ENCODE measurements at regions not wholly inside any gene's neighbourhood (a gene's known extent, or its start where the extent isn't known, plus 50 kb on each side); places are given as distances from the start of the nearest gene placed in this dataset.

DNA sequence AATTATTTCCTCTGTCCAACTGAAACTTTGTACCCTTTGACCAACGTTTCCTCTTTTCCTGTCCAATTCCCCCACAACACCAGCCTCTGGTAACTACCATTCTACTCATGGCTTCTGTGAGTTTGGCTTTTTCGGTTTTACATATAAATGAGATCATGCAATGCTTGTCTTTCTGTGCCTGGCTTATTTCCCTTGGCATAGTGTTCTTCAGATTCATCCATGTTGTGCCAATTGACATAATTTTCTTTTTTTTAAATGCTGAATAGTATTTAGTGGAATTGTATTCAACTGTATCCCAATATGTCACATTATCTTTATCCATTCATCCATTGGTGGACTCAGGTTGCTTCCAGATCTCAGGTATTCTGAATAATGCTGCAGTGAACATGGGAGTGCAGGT, 222.5 kb upstream of the GALNTL6 start:
- POLR2A ChIA-PET: no interaction called here
- Mint-ChIP-seq H3K27ac (no peak overlapping the region), H3K4me1 (no peaks in the 10 kb centered on the region), H3K9me3 (ENCODE audit: insufficient read depth) (no peaks in the 10 kb centered on the region), H3K4me3 (no peak overlapping the region), H3K27me3 (no peaks in the 10 kb centered on the region)
- Histone ChIP-seq H3K27me3 (replicated peaks in 1 of 4; ENCODE audit: control extremely low read depth in 1 of 4, control insufficient read depth in 3 of 4, insufficient read depth in 4 of 4, low read length in 3 of 4) (no peaks in the 10 kb centered on the region), H3K4me1 (ENCODE audit: control insufficient read depth in 2 of 2, insufficient read depth in 2 of 2, low read length in 2 of 2) (no peaks in the 10 kb centered on the region), H3K27ac (ENCODE audit: low read length in 2 of 2) (no peak overlapping the region), H3K9ac (ENCODE audit: low read length) (no peak overlapping the region), H3K4me2 (replicated peaks; ENCODE audit: low read depth, low read length, poor library complexity, severe bottlenecking) (no peak overlapping the region), H3K4me3 (ENCODE audit: control extremely low read depth in 1 of 5, extremely low read depth in 1 of 5, insufficient read depth in 1 of 5, low read depth in 2 of 5, low read length in 4 of 5) (no peak overlapping the region), H3K9me3 (ENCODE audit: control extremely low read depth in 1 of 3, control insufficient read depth in 2 of 3, insufficient read depth in 1 of 3, low read length in 2 of 3) (peaks cover 0 to 5% (median 0%) of the 10 kb centered on the region in 3 donors), H3K36me3 (replicated peaks in 1 of 2; ENCODE audit: control extremely low read depth in 1 of 2, control insufficient read depth in 1 of 2, extremely low read depth in 1 of 2, insufficient read depth in 2 of 2, low read length in 1 of 2) (no peaks in the 10 kb centered on the region), H4K20me1 (ENCODE audit: control insufficient read depth, insufficient read depth, low read length, poor library complexity, severe bottlenecking) (no peaks in the 10 kb centered on the region), H2AFZ (ENCODE audit: insufficient read depth, low read depth, low read length, poor library complexity, severe bottlenecking) (no peak overlapping the region), H3K79me2 (ENCODE audit: control insufficient read depth, insufficient read depth, low read length) (no peaks in the 10 kb centered on the region)
- no peak for ATAC-seq (ENCODE audit: low read depth)
- CTCF ChIA-PET: no interaction called here
- WGBS (ENCODE audit: insufficient coverage): no CpG with 5 or more reads among the region's 2 CpGs
- no peak for DNase-seq
- intact Hi-C loops (cut with micrococcal nuclease): no loop called here
- TF ChIP-seq CTCF (IDR thresholded peaks at IDR 0.05) (no peak), EZH2 (IDR thresholded peaks at IDR 0.05; ENCODE audit: borderline replicate concordance, insufficient read depth, low read depth, low read length, poor library complexity, severe bottlenecking) (no peak)

DNA sequence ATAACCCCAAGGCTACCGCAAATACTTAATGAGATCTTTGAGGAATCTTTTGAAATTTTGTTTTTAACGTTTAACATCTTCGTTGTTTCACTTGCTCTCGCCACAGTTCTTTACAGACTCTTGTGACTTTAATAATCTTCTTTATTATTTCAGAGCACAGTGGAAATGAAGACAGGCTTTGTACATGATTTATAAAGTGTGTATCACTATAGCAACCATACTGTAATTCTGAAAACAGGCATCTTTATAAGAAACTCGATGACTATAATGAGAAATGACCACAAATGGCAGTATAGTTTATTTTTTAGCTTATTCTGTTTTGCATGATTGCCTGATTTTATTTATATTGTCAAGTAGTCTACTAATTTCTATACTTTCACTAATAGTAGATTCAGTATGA, 224.4 kb upstream of the GALNTL6 start:
- ChIA-PET CTCF (no interaction called here), POLR2A (no interaction called here)
- no peaks in the 10 kb centered on the region for H3K27me3 Mint-ChIP-seq
- H3K27me3 ChIP-seq (replicated peaks in 1 of 4; ENCODE audit: control extremely low read depth in 1 of 4, control insufficient read depth in 3 of 4, insufficient read depth in 4 of 4, low read length in 3 of 4): no peaks in the 10 kb centered on the region
- H3K4me2 ChIP-seq (replicated peaks; ENCODE audit: low read depth, low read length, poor library complexity, severe bottlenecking): no peak overlapping the region
- DNase-seq (no peak), ATAC-seq (ENCODE audit: low read depth) (no peak)
- H3K9ac ChIP-seq (ENCODE audit: low read length): no peak overlapping the region
- H4K20me1 ChIP-seq (ENCODE audit: control insufficient read depth, insufficient read depth, low read length, poor library complexity, severe bottlenecking): no peaks in the 10 kb centered on the region
- no peaks in the 10 kb centered on the region for H3K36me3 ChIP-seq (replicated peaks in 1 of 2; ENCODE audit: control extremely low read depth in 1 of 2, control insufficient read depth in 1 of 2, extremely low read depth in 1 of 2, insufficient read depth in 2 of 2, low read length in 1 of 2)
- TF ChIP-seq EZH2 (IDR thresholded peaks at IDR 0.05; ENCODE audit: borderline replicate concordance, insufficient read depth, low read depth, low read length, poor library complexity, severe bottlenecking) (no peak), CTCF (IDR thresholded peaks at IDR 0.05) (no peak)
- peaks cover 2 to 4% of the 10 kb centered on the region in 2 donors for H3K4me1 ChIP-seq (ENCODE audit: control insufficient read depth in 2 of 2, insufficient read depth in 2 of 2, low read length in 2 of 2)
- H3K27ac Mint-ChIP-seq: no peak overlapping the region
- no CpG with 5 or more reads among the region's 5 CpGs for WGBS (ENCODE audit: insufficient coverage)
- peaks cover 0 to 6% (median 0%) of the 10 kb centered on the region in 3 donors for H3K9me3 ChIP-seq (ENCODE audit: control extremely low read depth in 1 of 3, control insufficient read depth in 2 of 3, insufficient read depth in 1 of 3, low read length in 2 of 3)
- intact Hi-C loops (cut with micrococcal nuclease): no loop called here
- H3K79me2 ChIP-seq (ENCODE audit: control insufficient read depth, insufficient read depth, low read length): no peaks in the 10 kb centered on the region
- H2AFZ ChIP-seq (ENCODE audit: insufficient read depth, low read depth, low read length, poor library complexity, severe bottlenecking): no peak overlapping the region
- H3K4me1 Mint-ChIP-seq: peaks cover 5% of the 10 kb centered on the region
- peaks cover 4% of the 10 kb centered on the region for H3K9me3 Mint-ChIP-seq (ENCODE audit: insufficient read depth)
- H3K4me3 ChIP-seq (ENCODE audit: control extremely low read depth in 1 of 5, extremely low read depth in 1 of 5, insufficient read depth in 1 of 5, low read depth in 2 of 5, low read length in 4 of 5): no peak overlapping the region
- H3K4me3 Mint-ChIP-seq: no peak overlapping the region
- H3K27ac ChIP-seq (ENCODE audit: low read length in 2 of 2): no peak overlapping the region
